Right lobe of liver (tissue), 6 donors: ENCODE measurements at regions not wholly inside any gene's neighbourhood (a gene's known extent, or its start where the extent isn't known, plus 50 kb on each side); places are given as distances from the start of the nearest gene placed in this dataset.

Source experiments
- ATAC-seq, 4 donors: fragments of 200-7000 bp; cut with Tn5 transposase; one replicate each; pipeline ENCODE4 v1.9.1; 2020; ENCODE audit warnings: mild to moderate bottlenecking in 4 of 4, moderate library complexity in 4 of 4
- DNase-seq, 3 donors: peaks; one replicate each; pipeline ENCODE4 v3.0.0-alpha.2; 2020
- H3K27ac ChIP-seq, 3 donors: fragments of 200-600 bp; one replicate each; pipeline ENCODE4 v1.8.0; 2022
- H3K27me3 ChIP-seq, 2 donors: fragments of 200-600 bp; one replicate each; pipeline ENCODE4 v1.8.0; 2022
- H3K36me3 ChIP-seq, 4 donors: fragments of 200-600 bp; sonication (generic) in 1 of 4; one replicate each; pipeline versions ENCODE4 v1.5.1 to v1.8.0; 2017 to 2022; ENCODE audit warnings: control low read depth in 1 of 4
- H3K4me1 ChIP-seq, 4 donors: fragments of 200-600 bp; sonication (generic) in 1 of 4; one replicate each; pipeline versions ENCODE4 v1.5.1 to v1.8.0; 2017 to 2022; ENCODE audit warnings: control low read depth in 1 of 4
- H3K4me3 ChIP-seq, 3 donors: fragments of 200-600 bp; one replicate each; pipeline ENCODE4 v1.8.0; 2022
- H3K9me3 ChIP-seq, 4 donors: fragments of 200-600 bp; sonication (generic) in 1 of 4; one replicate each; pipeline versions ENCODE4 v1.5.1 to v1.8.0; 2017 to 2022; ENCODE audit warnings: control low read depth in 1 of 4
- POLR2A ChIP-seq: fragments of 450-650 bp; IDR thresholded peaks from one replicate; pipeline ENCODE4 v1.6.1; 2017; ENCODE audit warnings: antibody characterized with exemption, mild to moderate bottlenecking
- WGBS: methylation state at CpG from one replicate; pipeline ENCODE4 v1.1.6; 2018; ENCODE audit warnings: low coverage, low lambda C conversion rate; ENCODE audit not compliant: insufficient coverage; ENCODE audit errors: missing lambda C conversion rate; 5-methylcytosine and 5-hydroxymethylcytosine counted together
- intact Hi-C, 2 donors: fragments of 100-400 bp; cut with DNase I; formaldehyde crosslinking; loops; one replicate each; pipeline versions ENCODE4 v1.11.2 to v1.14.1; 2022
- TF ChIP-seq, protein P1 (sequence below), 4 donors: fragments of 200-600 bp in 3 of 4; fragments of 450-650 bp in 1 of 4; IDR thresholded peaks; one replicate each; pipeline versions ENCODE4 v1.5.1 to v1.8.0; 2016 to 2022; ENCODE audit warnings: antibody characterized with exemption in 4 of 4, mild to moderate bottlenecking in 2 of 4
- donor health status: DM: no; HTN: yes; CAD: no.
- donor health status: DM: no; HTN: no; CAD: no.
- donor health status: DM: no; HTN: no; CAD: no.
- donor health status: DM: no; HTN: yes; CAD: no.
- donor health status: DM: no; HTN: yes; CAD: no.

DNA sequence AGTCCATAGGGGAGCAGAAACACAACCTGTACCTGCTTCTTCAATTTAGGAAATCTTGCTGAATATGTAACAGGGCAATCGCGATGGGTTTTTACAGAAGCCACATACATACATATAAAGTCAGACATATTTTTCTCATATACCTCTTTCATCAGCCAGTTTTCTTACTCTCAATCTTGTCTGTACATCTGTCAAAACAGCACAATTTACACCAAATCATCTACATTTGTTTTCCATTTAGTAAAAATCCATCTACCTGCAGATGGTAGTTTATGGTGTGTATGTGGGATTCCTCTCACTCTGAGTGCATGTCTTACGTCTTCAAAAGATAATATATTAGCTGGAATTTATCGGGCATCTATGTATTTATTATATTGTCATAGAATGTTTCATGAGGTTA, 208.7 kb downstream of the ZPLD1 start:
- Histone ChIP-seq H3K9me3 (no peaks in the 10 kb centered on the region), H3K4me1 (no peaks in the 10 kb centered on the region), H3K27me3 (no peaks in the 10 kb centered on the region), H3K4me3 (no peak overlapping the region), H3K36me3 (no peaks in the 10 kb centered on the region), H3K27ac (no peak overlapping the region)
- no peak for ATAC-seq
- TF ChIP-seq, protein P1, sequence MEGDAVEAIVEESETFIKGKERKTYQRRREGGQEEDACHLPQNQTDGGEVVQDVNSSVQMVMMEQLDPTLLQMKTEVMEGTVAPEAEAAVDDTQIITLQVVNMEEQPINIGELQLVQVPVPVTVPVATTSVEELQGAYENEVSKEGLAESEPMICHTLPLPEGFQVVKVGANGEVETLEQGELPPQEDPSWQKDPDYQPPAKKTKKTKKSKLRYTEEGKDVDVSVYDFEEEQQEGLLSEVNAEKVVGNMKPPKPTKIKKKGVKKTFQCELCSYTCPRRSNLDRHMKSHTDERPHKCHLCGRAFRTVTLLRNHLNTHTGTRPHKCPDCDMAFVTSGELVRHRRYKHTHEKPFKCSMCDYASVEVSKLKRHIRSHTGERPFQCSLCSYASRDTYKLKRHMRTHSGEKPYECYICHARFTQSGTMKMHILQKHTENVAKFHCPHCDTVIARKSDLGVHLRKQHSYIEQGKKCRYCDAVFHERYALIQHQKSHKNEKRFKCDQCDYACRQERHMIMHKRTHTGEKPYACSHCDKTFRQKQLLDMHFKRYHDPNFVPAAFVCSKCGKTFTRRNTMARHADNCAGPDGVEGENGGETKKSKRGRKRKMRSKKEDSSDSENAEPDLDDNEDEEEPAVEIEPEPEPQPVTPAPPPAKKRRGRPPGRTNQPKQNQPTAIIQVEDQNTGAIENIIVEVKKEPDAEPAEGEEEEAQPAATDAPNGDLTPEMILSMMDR (IDR thresholded peaks at IDR 0.05) = no peak
- no peak for TF ChIP-seq POLR2A
- intact Hi-C loops = no loop called here
- no peak for DNase-seq
- 93% methylated on average over 4 of the region's 4 CpGs for WGBS

DNA sequence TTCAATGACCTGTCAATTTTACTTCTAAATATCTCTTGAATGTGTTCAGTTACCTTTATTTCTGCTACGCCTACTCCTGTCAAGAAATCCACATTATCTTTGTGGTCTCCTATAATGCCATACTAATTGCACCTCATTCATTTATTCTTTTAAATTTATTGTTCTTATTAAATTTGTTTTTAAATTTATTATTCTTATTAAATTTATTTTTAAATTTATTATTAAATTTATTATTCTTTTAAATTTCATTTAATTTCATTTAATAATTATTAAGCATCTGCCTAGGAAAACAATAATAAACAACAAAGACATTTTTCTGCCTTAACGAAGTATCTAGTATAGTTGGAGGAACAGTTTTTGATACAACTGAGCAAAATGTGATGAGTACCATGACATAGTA, 211.7 kb downstream of the ZPLD1 start:
- Histone ChIP-seq H3K4me3 (no peak overlapping the region), H3K9me3 (no peaks in the 10 kb centered on the region), H3K36me3 (no peaks in the 10 kb centered on the region), H3K27ac (no peak overlapping the region), H3K4me1 (no peaks in the 10 kb centered on the region), H3K27me3 (no peaks in the 10 kb centered on the region)
- no peak for DNase-seq
- intact Hi-C loops = no loop called here
- WGBS = 100% methylated on average over 2 of the region's 2 CpGs
- TF ChIP-seq POLR2A = no peak
- TF ChIP-seq, protein P1 (IDR thresholded peaks at IDR 0.05) = no peak
- no peak for ATAC-seq

DNA sequence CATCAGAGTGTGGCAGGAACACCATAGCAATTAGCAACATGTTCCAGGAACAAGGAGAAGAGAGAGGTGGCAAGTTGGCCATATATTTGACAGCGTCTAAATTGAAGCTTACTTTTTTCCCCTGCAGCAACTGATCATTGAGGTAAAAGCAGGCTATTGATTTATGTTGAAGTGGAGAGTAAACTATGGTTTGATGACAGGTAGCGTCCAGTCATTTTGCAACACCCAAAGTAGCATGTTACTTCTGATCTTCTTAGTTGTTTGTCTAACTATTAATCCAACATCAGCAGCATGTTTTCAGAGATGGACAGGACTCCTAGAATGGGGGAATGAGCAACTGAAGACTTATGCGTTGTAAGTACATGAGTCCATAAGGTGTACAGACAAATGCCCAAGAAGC, 225.8 kb downstream of the ZPLD1 start:
- no peaks in the 10 kb centered on the region for H3K36me3 ChIP-seq
- intact Hi-C loops = no loop called here
- peaks cover 0 to 24% (median 3%) of the 10 kb centered on the region in 4 donors for H3K4me1 ChIP-seq
- H3K9me3 ChIP-seq = no peaks in the 10 kb centered on the region
- no peak overlapping the region for H3K27ac ChIP-seq
- DNase-seq (no peak), ATAC-seq (peak; percentile 30 to 70 (median 65))
- H3K4me3 ChIP-seq = no peak overlapping the region
- H3K27me3 ChIP-seq = no peaks in the 10 kb centered on the region
- whole genome bisulfite sequencing = 49% methylated on average over 3 of the region's 3 CpGs
- TF ChIP-seq POLR2A = no peak
- TF ChIP-seq, protein P1 (IDR thresholded peaks at IDR 0.05) = no peak

DNA sequence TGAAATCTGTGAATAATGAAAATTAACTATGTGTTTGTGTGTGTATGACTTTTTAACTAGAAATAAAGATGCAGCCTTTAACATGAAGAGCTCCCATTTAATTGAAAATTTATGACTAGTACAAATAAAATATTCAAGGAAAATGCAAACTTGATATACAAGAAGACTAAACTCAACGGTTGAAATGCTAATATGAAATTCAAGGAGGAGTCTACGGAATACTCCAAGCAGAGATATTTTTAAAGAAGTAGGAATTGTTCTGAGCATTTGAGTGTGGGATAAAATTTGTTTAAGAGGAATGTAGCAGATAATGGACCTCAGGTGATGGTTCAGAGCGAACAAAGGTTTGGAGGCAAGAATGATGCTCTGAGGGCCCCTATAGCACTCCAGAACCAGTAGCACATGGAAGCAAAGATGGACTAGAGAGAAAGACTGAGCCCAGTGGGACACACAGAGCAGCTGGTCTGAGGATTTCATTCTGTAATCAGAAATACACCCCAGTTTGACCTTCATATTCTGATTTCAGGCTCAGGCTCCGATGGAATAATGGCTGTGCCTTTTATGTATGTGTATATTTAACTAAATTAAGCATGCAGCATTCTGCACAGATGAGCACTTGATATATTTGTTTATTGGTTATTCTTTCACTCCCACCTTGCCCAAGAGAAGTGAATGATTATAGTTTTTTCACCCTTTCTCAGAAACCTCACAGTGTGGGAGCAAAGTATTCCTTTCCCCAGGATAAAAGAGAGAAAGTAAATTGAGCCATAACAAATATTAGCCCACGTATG, 227.1 kb downstream of the ZPLD1 start:
- H3K4me1 ChIP-seq = peaks cover 0 to 24% (median 3%) of the 10 kb centered on the region in 4 donors
- H3K27me3 ChIP-seq = no peaks in the 10 kb centered on the region
- H3K27ac ChIP-seq = peak overlapping the region in 2 of 3 donors; percentile 9 to 19
- TF ChIP-seq, protein P1 (IDR thresholded peaks at IDR 0.05) = no peak
- no peak for TF ChIP-seq POLR2A
- DNase-seq = no peak
- H3K36me3 ChIP-seq = no peaks in the 10 kb centered on the region
- WGBS = 46% methylated on average over 5 of the region's 5 CpGs
- intact Hi-C loops = no loop called here
- no peaks in the 10 kb centered on the region for H3K9me3 ChIP-seq
- no peak overlapping the region for H3K4me3 ChIP-seq
- peak; percentile 45 to 86 (median 74) for ATAC-seq

DNA sequence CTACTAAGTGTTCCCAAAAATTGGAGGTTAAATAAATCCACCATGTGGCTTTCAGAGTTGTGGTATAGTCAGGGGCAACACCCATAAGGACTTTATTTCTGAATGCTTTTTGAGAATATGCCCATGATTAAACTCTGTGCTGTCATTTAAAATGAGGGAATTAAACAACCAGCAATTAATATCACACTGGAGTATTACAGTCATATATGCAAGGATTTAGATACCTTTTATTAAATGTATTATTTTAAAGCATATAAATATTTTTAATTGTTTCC, 227.6 kb downstream of the ZPLD1 start:
- intact Hi-C loops = no loop called here
- TF ChIP-seq, protein P1 (IDR thresholded peaks at IDR 0.05) = no peak
- TF ChIP-seq POLR2A = no peak
- H3K36me3 ChIP-seq = no peaks in the 10 kb centered on the region
- peak overlapping the region in 2 of 3 donors; percentile 9 to 19 for H3K27ac ChIP-seq
- H3K27me3 ChIP-seq = no peaks in the 10 kb centered on the region
- DNase-seq = no peak
- H3K4me3 ChIP-seq = no peak overlapping the region
- no peaks in the 10 kb centered on the region for H3K9me3 ChIP-seq
- H3K4me1 ChIP-seq = peaks cover 0 to 24% (median 3%) of the 10 kb centered on the region in 4 donors
- ATAC-seq = no peak
